HG02973 (cell line): ENCODE measurements at regions not wholly inside any gene's neighbourhood (a gene's known extent, or its start where the extent isn't known, plus 50 kb on each side); places are given as distances from the start of the nearest gene placed in this dataset.
"Not testable (repeated sequence)": the region's sequence is repeated elsewhere in the genome, so short reads cannot be mapped to it uniquely, and the experiment has no call there.

ENCODE experiments used
- ATAC-seq: cut with Tn5 transposase; IDR thresholded peaks from one replicate; pipeline ENCODE4 v1.9.1; 2021; ENCODE audit warnings: moderate library complexity; ENCODE audit not compliant: unreplicated experiment

- ATAC-seq: no peak
These were observed 61.1 kb upstream of the SEM1 start for GRCh38 chr7:96770758-96771157.

- no peak for ATAC-seq
These were observed 62.6 kb upstream of the SEM1 start for GRCh38 chr7:96772139-96772694.

GRCh38 chr7:96773483-96773882, 63.8 kb upstream of the SEM1 start:
- ATAC-seq: no peak

- no peak for ATAC-seq
These were observed 64.7 kb upstream of the SEM1 start for GRCh38 chr7:96774358-96774757.

- ATAC-seq: no peak
These were observed 65.4 kb upstream of the SEM1 start for GRCh38 chr7:96775046-96775445.

- ATAC-seq: no peak
These were observed 68.6 kb upstream of the SEM1 start for GRCh38 chr7:96778263-96778662.

- no peak for ATAC-seq
These were observed 72.3 kb upstream of the SEM1 start for GRCh38 chr7:96781919-96782318.

- ATAC-seq: not testable (repeated sequence)
These were observed 73.1 kb upstream of the SEM1 start for GRCh38 chr7:96782686-96783298.

GRCh38 chr7:96784597-96784996, 75.0 kb upstream of the SEM1 start:
- no peak for ATAC-seq

- ATAC-seq: no peak
These were observed 76.8 kb upstream of the SEM1 start for GRCh38 chr7:96786261-96786997.

GRCh38 chr7:96786998-96787395, 77.4 kb upstream of the SEM1 start:
- ATAC-seq: no peak

- ATAC-seq: no peak
These were observed 80.3 kb upstream of the SEM1 start for GRCh38 chr7:96789914-96790313.

- no peak for ATAC-seq
These were observed 82.5 kb upstream of the SEM1 start for GRCh38 chr7:96792115-96792514.

- no peak for ATAC-seq
These were observed 84.4 kb upstream of the SEM1 start for GRCh38 chr7:96794063-96794462.

GRCh38 chr7:96800122-96800521, 90.5 kb upstream of the SEM1 start:
- ATAC-seq: no peak

- no peak for ATAC-seq
These were observed 91.2 kb upstream of the SEM1 start for GRCh38 chr7:96800824-96801223.

GRCh38 chr7:96819111-96819700, 109.6 kb upstream of the SEM1 start:
- ATAC-seq: no peak

- ATAC-seq: not testable (repeated sequence)
These were observed 111.5 kb upstream of the SEM1 start for GRCh38 chr7:96821131-96821530.

GRCh38 chr7:96822824-96823223, 113.2 kb upstream of the SEM1 start:
- ATAC-seq: no peak

- no peak for ATAC-seq
These were observed 113.6 kb upstream of the SEM1 start for GRCh38 chr7:96823274-96823673.

GRCh38 chr7:96824686-96825085, 115.0 kb upstream of the SEM1 start:
- no peak for ATAC-seq

GRCh38 chr7:96825285-96825684, 115.6 kb upstream of the SEM1 start:
- ATAC-seq: no peak
